ENCODE measurements at regions not wholly inside any gene's neighbourhood (a gene's known extent, or its start where the extent isn't known, plus 50 kb on each side); places are given as distances from the start of the nearest gene placed in this dataset.

DNA sequence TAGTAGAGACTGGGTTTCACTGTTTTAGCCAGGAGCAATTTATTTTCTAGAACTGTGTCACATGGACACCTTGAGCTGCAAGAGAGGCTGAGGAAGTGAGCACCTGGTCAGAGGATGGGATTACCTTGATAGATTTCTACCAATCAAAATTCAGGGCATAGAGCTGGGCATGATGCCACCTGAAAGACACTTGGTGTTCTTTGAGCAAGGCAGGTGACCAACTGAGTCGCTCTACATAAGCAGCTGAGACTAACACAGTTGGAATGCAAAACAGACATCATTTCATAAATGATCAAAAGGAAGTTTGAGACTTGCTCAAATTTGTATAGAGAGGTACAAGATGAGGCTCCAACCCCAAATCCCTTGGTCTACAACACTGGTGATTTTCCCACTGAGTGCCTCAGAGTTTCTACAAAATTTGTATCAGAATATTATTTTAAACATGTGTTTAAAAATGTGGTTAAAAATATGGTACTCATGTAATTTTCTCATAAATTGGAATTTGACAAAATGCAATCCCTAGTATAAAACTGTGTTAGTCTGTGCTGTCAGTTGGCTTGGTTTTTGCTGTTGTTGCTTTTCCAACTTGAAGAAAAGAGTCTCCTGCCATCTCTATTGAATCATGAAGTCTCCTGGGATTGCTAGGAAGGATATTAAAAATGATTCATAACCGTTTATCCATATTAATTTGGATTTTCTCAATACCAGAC is 156.4 kb upstream of the MDFIC start:
- Histone ChIP-seq H3K27ac (no peak overlapping the region), H3K4me1 (replicated peaks) (no peaks in the 10 kb centered on the region), H3K36me3 (no peaks in the 10 kb centered on the region), H3K4me3 (no peak overlapping the region), H3K27me3 (replicated peaks; ENCODE audit: insufficient read depth) (no peaks in the 10 kb centered on the region), H3K9me3 (no peaks in the 10 kb centered on the region)
- DNase-seq (ENCODE audit: low spot score), result no peak
- TF ChIP-seq POLR2AphosphoS5 (IDR thresholded peaks at IDR 0.05), result no peak
- TF ChIP-seq POLR2A (IDR thresholded peaks at IDR 0.05), result no peak
- TF ChIP-seq, protein P1, sequence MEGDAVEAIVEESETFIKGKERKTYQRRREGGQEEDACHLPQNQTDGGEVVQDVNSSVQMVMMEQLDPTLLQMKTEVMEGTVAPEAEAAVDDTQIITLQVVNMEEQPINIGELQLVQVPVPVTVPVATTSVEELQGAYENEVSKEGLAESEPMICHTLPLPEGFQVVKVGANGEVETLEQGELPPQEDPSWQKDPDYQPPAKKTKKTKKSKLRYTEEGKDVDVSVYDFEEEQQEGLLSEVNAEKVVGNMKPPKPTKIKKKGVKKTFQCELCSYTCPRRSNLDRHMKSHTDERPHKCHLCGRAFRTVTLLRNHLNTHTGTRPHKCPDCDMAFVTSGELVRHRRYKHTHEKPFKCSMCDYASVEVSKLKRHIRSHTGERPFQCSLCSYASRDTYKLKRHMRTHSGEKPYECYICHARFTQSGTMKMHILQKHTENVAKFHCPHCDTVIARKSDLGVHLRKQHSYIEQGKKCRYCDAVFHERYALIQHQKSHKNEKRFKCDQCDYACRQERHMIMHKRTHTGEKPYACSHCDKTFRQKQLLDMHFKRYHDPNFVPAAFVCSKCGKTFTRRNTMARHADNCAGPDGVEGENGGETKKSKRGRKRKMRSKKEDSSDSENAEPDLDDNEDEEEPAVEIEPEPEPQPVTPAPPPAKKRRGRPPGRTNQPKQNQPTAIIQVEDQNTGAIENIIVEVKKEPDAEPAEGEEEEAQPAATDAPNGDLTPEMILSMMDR (IDR thresholded peaks at IDR 0.05), result no peak
- intact Hi-C loops (cut with DNase I), result no loop called here
- WGBS, result 86% methylated on average over 2 of the region's 2 CpGs

DNA sequence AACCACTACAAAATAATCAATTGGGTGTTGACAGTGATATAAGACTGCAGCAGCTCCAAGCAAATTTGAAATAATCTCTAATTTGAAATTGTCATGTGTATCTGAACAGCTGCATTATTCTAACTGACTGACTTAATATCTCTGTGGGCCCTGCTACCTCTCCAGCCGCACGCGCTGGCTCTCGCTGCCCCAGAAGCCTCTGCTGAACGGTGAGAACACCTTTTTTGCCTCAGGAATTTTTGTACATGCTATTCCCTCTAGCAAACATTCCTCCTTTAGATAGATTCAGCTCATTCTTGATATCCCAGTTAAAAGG is 155.9 kb upstream of the MDFIC start:
- WGBS, result 94% methylated on average over 5 of the region's 5 CpGs
- intact Hi-C loops (cut with DNase I), result no loop called here

DNA sequence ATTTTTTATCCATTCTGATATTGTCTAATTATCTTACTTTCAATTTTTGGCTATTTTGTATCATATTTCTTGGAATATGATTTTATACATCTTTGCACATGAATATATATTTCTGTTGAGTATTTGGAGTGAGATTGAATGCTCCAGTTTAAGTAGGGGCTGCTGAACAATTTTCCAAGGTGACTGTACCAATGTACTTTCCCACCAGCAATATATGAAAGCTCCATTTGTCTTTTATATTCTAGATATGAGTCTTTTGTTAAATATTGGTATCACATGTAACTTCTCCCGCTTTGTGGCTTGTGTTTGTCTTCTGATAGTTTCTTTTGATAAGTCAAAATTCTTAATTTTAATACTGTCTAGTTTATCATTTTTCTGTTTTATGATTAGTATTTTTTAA is 144.6 kb upstream of the MDFIC start:
- no peaks in the 10 kb centered on the region for H3K27me3 ChIP-seq (replicated peaks; ENCODE audit: insufficient read depth)
- no peaks in the 10 kb centered on the region for H3K4me1 ChIP-seq (replicated peaks)
- no peak for DNase-seq (ENCODE audit: low spot score)
- no peaks in the 10 kb centered on the region for H3K36me3 ChIP-seq
- H3K4me3 ChIP-seq, result no peak overlapping the region
- intact Hi-C loops (cut with DNase I), result no loop called here
- 81% methylated on average over 1 of the region's 1 CpG for WGBS
- no peak for TF ChIP-seq POLR2AphosphoS5 (IDR thresholded peaks at IDR 0.05)
- no peak overlapping the region for H3K27ac ChIP-seq
- no peaks in the 10 kb centered on the region for H3K9me3 ChIP-seq

More for the DNA sequence above, 155.9 kb upstream of the MDFIC start:
- H3K36me3 ChIP-seq, result no peaks in the 10 kb centered on the region
- no peak for DNase-seq (ENCODE audit: low spot score)
- H3K27ac ChIP-seq, result no peak overlapping the region
- H3K27me3 ChIP-seq (replicated peaks; ENCODE audit: insufficient read depth), result no peaks in the 10 kb centered on the region
- no peak overlapping the region for H3K4me3 ChIP-seq
- H3K4me1 ChIP-seq (replicated peaks), result no peaks in the 10 kb centered on the region
- no peak for TF ChIP-seq POLR2AphosphoS5 (IDR thresholded peaks at IDR 0.05)
- TF ChIP-seq, protein P1 (IDR thresholded peaks at IDR 0.05), result no peak
- no peak for TF ChIP-seq POLR2A (IDR thresholded peaks at IDR 0.05)
- H3K9me3 ChIP-seq, result no peaks in the 10 kb centered on the region

DNA sequence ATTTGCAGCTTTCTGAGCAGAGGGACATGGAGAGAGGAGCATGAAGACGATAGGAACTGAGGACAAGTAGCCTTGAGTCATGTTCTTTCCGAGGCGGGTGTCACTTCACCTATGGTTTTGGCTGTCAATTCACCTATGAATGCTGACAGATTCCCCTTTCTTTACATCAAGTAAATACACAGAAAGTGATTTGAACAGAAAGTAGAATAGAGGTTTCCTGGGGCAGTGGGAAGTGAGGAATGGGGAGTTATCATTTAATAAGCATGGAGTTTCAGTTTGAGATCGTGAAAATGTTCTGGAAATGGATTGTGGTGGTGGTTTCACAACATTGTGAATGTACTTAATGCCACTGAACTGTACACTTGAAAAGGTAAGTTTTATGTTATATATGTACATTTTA is 138.4 kb upstream of the MDFIC start:
- H3K27ac ChIP-seq, result no peak overlapping the region
- H3K9me3 ChIP-seq, result no peaks in the 10 kb centered on the region
- H3K4me3 ChIP-seq, result no peak overlapping the region
- TF ChIP-seq POLR2AphosphoS5 (IDR thresholded peaks at IDR 0.05), result no peak
- no peak for TF ChIP-seq POLR2A (IDR thresholded peaks at IDR 0.05)
- TF ChIP-seq, protein P1 (IDR thresholded peaks at IDR 0.05), result no peak
- WGBS, result 94% methylated on average over 4 of the region's 4 CpGs
- DNase-seq (ENCODE audit: low spot score), result no peak
- no peaks in the 10 kb centered on the region for H3K27me3 ChIP-seq (replicated peaks; ENCODE audit: insufficient read depth)
- intact Hi-C loops (cut with DNase I), result no loop called here
- no peaks in the 10 kb centered on the region for H3K36me3 ChIP-seq
- H3K4me1 ChIP-seq (replicated peaks), result no peaks in the 10 kb centered on the region

DNA sequence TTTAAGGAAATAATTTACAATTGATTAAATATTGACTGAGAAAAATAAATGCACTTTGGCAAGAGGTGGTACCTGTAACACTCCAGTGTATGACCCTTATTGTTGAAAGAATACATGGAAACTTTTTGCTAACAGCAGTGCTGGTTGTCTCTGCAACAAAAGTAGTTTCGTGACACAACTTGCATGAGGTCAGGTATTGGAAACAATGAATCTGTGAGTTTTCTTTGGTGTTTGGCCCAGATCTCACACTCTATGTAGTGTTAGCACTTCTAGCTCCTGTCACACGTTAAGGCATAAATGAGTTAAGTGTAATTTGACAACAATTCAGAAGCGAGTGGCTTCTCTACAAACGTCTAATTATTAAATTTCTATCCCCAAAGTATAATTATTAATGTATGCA is 137.7 kb upstream of the MDFIC start:
- 69% methylated on average over 4 of the region's 4 CpGs for WGBS
- Histone ChIP-seq H3K4me1 (replicated peaks) (no peaks in the 10 kb centered on the region), H3K27me3 (replicated peaks; ENCODE audit: insufficient read depth) (no peaks in the 10 kb centered on the region), H3K9me3 (no peaks in the 10 kb centered on the region), H3K27ac (no peak overlapping the region), H3K36me3 (no peaks in the 10 kb centered on the region), H3K4me3 (no peak overlapping the region)
- TF ChIP-seq POLR2AphosphoS5 (IDR thresholded peaks at IDR 0.05), result no peak
- TF ChIP-seq, protein P1 (IDR thresholded peaks at IDR 0.05), result no peak
- no peak for TF ChIP-seq POLR2A (IDR thresholded peaks at IDR 0.05)
- intact Hi-C loops (cut with DNase I), result no loop called here
- DNase-seq (ENCODE audit: low spot score), result no peak

Measured in prostate gland (tissue), 2 donors.